ENCODE measurements at regions not wholly inside any gene's neighbourhood (a gene's known extent, or its start where the extent isn't known, plus 50 kb on each side); places are given as distances from the start of the nearest gene placed in this dataset.

DNA sequence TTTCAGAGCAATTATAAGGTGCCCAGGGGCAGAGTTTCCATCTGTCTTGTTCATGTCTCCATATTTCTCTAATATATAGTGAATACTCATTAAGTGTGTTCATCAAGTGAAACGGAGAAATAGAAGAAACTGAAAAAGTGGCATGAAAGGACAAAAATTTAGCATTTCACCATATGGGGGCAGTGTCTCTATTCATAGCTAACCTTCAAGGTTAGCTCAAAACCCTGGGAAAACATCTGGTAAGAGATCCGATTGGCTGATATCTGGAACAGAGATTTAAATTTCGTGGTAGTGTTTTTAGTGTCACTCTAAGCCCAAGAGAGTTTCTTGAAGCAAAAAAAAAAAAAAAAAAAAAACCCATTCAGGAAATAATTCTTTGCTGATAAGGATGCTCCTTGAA lies 367.5 kb downstream of the DAD1 start:
- no peak overlapping the region for H3K4me3 Mint-ChIP-seq

DNA sequence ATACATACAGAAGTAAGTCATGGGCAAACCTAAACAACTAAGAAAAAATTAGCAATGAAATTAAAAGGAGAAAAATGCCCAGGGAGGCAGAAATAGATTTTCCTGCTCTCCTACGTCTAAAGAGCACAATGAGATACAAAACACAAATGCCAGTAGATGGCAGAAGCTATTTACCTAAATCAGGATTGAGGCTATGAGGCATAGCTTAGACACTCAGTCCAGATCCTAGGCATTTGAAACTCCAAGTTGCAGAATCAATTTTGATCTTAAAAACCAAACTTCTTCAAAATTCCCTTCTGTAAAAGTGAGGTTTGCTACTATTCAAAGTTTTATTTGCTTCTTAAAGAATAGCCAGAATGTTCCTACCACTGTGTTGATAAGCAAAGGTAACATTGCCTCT lies 368.6 kb downstream of the DAD1 start:
- Histone ChIP-seq H3K27me3 (ENCODE audit: control insufficient read depth in 2 of 2, insufficient read depth in 2 of 2, low read length in 2 of 2) (peaks cover 2 to 3% of the 10 kb centered on the region in 2 donors), H3K79me2 (ENCODE audit: insufficient read depth, low read length) (no peaks in the 10 kb centered on the region), H3K4me1 (ENCODE audit: control insufficient read depth in 1 of 2, insufficient read depth in 2 of 2, low read length in 2 of 2) (no peaks in the 10 kb centered on the region), H4K20me1 (ENCODE audit: insufficient read depth, low read length) (no peaks in the 10 kb centered on the region), H3K4me2 (replicated peaks; ENCODE audit: extremely low read depth, low read length, poor library complexity, severe bottlenecking) (no peak overlapping the region), H2AFZ (ENCODE audit: insufficient read depth, low read depth, low read length, poor library complexity, severe bottlenecking) (no peak overlapping the region), H3K9me3 (replicated peaks in 1 of 2; ENCODE audit: control insufficient read depth in 1 of 2, insufficient read depth in 1 of 2, low read length in 2 of 2) (no peaks in the 10 kb centered on the region), H3K27ac (ENCODE audit: low read depth in 1 of 2, low read length in 2 of 2) (no peak overlapping the region), H3K9ac (ENCODE audit: insufficient read depth, low read length, poor library complexity, severe bottlenecking) (no peak overlapping the region), H3K36me3 (replicated peaks in 1 of 2; ENCODE audit: control insufficient read depth in 1 of 2, insufficient read depth in 2 of 2, low read length in 2 of 2) (no peaks in the 10 kb centered on the region), H3K4me3 (replicated peaks in 1 of 3; ENCODE audit: low read depth in 2 of 3, low read length in 3 of 3) (no peak overlapping the region)
- TF ChIP-seq CTCF (IDR thresholded peaks at IDR 0.05): no peak
- 40% methylated on average over 1 of the region's 1 CpG for WGBS (ENCODE audit: insufficient coverage)
- no peak for DNase-seq
- Mint-ChIP-seq H3K27me3 (ENCODE audit: low read depth in 3 of 3) (peaks cover 0 to 13% (median 5%) of the 10 kb centered on the region in 3 donors), H3K4me1 (peaks cover 8% of the 10 kb centered on the region), H3K4me3 (no peak overlapping the region), H3K27ac (no peak overlapping the region), H3K36me3 (no peaks in the 10 kb centered on the region), H3K9me3 (no peaks in the 10 kb centered on the region)
- intact Hi-C loops (cut with micrococcal nuclease): no loop called here

More for the DNA sequence above, 367.5 kb downstream of the DAD1 start:
- Mint-ChIP-seq H3K27me3 (ENCODE audit: low read depth in 3 of 3) (peaks cover 0 to 13% (median 5%) of the 10 kb centered on the region in 3 donors), H3K36me3 (no peaks in the 10 kb centered on the region), H3K9me3 (no peaks in the 10 kb centered on the region), H3K4me1 (peaks cover 19% of the 10 kb centered on the region), H3K27ac (no peak overlapping the region)
- Histone ChIP-seq H3K9ac (ENCODE audit: insufficient read depth, low read length, poor library complexity, severe bottlenecking) (no peak overlapping the region), H3K4me3 (replicated peaks in 1 of 3; ENCODE audit: low read depth in 2 of 3, low read length in 3 of 3) (no peak overlapping the region), H3K79me2 (ENCODE audit: insufficient read depth, low read length) (no peaks in the 10 kb centered on the region), H2AFZ (ENCODE audit: insufficient read depth, low read depth, low read length, poor library complexity, severe bottlenecking) (no peak overlapping the region), H3K27me3 (ENCODE audit: control insufficient read depth in 2 of 2, insufficient read depth in 2 of 2, low read length in 2 of 2) (peaks cover 2 to 3% of the 10 kb centered on the region in 2 donors), H3K9me3 (replicated peaks in 1 of 2; ENCODE audit: control insufficient read depth in 1 of 2, insufficient read depth in 1 of 2, low read length in 2 of 2) (no peaks in the 10 kb centered on the region), H3K27ac (ENCODE audit: low read depth in 1 of 2, low read length in 2 of 2) (no peak overlapping the region), H3K36me3 (replicated peaks in 1 of 2; ENCODE audit: control insufficient read depth in 1 of 2, insufficient read depth in 2 of 2, low read length in 2 of 2) (no peaks in the 10 kb centered on the region), H3K4me1 (ENCODE audit: control insufficient read depth in 1 of 2, insufficient read depth in 2 of 2, low read length in 2 of 2) (peaks cover 7 to 10% of the 10 kb centered on the region in 2 donors), H3K4me2 (replicated peaks; ENCODE audit: extremely low read depth, low read length, poor library complexity, severe bottlenecking) (no peak overlapping the region), H4K20me1 (ENCODE audit: insufficient read depth, low read length) (no peaks in the 10 kb centered on the region)
- DNase-seq: no peak
- intact Hi-C loops (cut with micrococcal nuclease): no loop called here
- TF ChIP-seq CTCF (IDR thresholded peaks at IDR 0.05): peak; percentile 30
- no CpG with 5 or more reads among the region's 3 CpGs for WGBS (ENCODE audit: insufficient coverage)

Measured in CD14-positive monocyte (primary cell).